Spleen (tissue), 7 donors: ENCODE measurements at regions not wholly inside any gene's neighbourhood (a gene's known extent, or its start where the extent isn't known, plus 50 kb on each side); places are given as distances from the start of the nearest gene placed in this dataset.

Experiments
- CTCF ChIP-seq, 11 experiments: fragments of 200-600 bp in 7 of 11; fragments of 450-650 bp in 4 of 11; sonication (generic) in 4 of 11; IDR thresholded peaks in 8 of 11; conservative IDR thresholded peaks in 3 of 11; 1 replicate in 7 of 11; 2 replicates in 4 of 11; pipeline versions ENCODE4 v1.4.0 to v1.8.0; 2016 to 2021; ENCODE audit warnings: antibody characterized with exemption in 11 of 11, inconsistent platforms in 4 of 11, mild to moderate bottlenecking in 1 of 11
- POLR2A ChIP-seq, 3 donors: fragments of 450-650 bp; IDR thresholded peaks; one replicate each; pipeline ENCODE4 v1.5.1; 2017; ENCODE audit warnings: antibody characterized with exemption in 3 of 3, mild to moderate bottlenecking in 1 of 3
- POLR2AphosphoS5 ChIP-seq, 3 donors: sonication (generic); formaldehyde crosslinking; IDR thresholded peaks; one replicate each; pipeline ENCODE4 v1.5.1; 2017; ENCODE audit warnings: antibody characterized with exemption in 3 of 3
- donor health status: DM: no; HTN: no; CAD: no; lungs with moderate emphysema.
- donor health status: DM: no; HTN: no; CAD: no.
- donor health status: DM: no; HTN: no; CAD: no.

GRCh38 chr5:74332682-74333081 lies 307.8 kb downstream of the ENC1 start:
- TF ChIP-seq CTCF (IDR thresholded peaks at IDR 0.05 in 8 of 11, conservative IDR thresholded peaks at IDR 0.05 in 3 of 11) (no peak), POLR2A (IDR thresholded peaks at IDR 0.05) (no peak), POLR2AphosphoS5 (IDR thresholded peaks at IDR 0.05) (no peak)
